Dendritic cell treated with granulocyte-macrophage colony-stimulating factor and Interleukin-4, amounts not matched to agents 40 ng/mL and 50 ng/mL, for 4 days (primary cell): ENCODE measurements at regions not wholly inside any gene's neighbourhood (a gene's known extent, or its start where the extent isn't known, plus 50 kb on each side); places are given as distances from the start of the nearest gene placed in this dataset.
"Not testable (repeated sequence)": the region's sequence is repeated elsewhere in the genome, so short reads cannot be mapped to it uniquely, and the experiment has no call there.

ENCODE experiments used
- H3K27ac Mint-ChIP-seq: one replicate; pipeline ENCODE4 v1.8.0; 2022; ENCODE audit warnings: mild to moderate bottlenecking, mixed read lengths
- H3K27me3 Mint-ChIP-seq: one replicate; pipeline ENCODE4 v1.8.0; 2022; ENCODE audit warnings: mild to moderate bottlenecking, mixed read lengths
- H3K36me3 Mint-ChIP-seq: one replicate; pipeline ENCODE4 v1.8.0; 2022; ENCODE audit warnings: low read depth, mixed read lengths
- H3K4me1 Mint-ChIP-seq: one replicate; pipeline ENCODE4 v1.8.0; 2022; ENCODE audit warnings: low read depth, mixed read lengths
- H3K4me3 Mint-ChIP-seq: one replicate; pipeline ENCODE4 v1.8.0; 2022; ENCODE audit warnings: mild to moderate bottlenecking, moderate library complexity, mixed read lengths
- H3K9me3 Mint-ChIP-seq: one replicate; pipeline ENCODE4 v1.8.0; 2022; ENCODE audit warnings: mixed read lengths
- intact Hi-C: fragments of 100-400 bp; cut with micrococcal nuclease; formaldehyde crosslinking; loops from one replicate; pipeline ENCODE4 v1.15.0; 2022

DNA sequence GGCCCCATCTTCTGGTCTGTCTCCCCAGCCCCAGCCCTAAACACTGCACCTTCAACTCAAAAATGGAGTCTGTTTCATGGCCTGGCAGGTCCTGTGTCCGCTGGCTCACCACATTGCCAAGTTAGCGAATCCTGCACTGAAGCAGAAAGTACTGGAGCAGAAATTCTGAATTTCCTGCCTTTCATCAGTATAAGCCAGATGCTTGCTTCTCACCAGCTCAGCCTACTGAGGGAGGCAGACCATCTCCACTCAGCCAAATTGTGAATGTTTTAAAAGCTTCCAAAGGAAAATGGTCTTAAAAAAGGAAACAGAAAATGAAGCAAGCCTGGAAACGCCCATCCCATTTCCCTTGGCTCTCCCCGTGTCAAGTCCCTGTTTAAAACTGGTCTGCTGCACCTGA, 157.8 kb downstream of the C1D start:
- intact Hi-C loops: no loop called here
- no peak overlapping the region for H3K27ac Mint-ChIP-seq
- H3K36me3 Mint-ChIP-seq: no peaks in the 10 kb centered on the region
- H3K4me1 Mint-ChIP-seq: no peaks in the 10 kb centered on the region
- H3K4me3 Mint-ChIP-seq: no peak overlapping the region
- H3K27me3 Mint-ChIP-seq: no peaks in the 10 kb centered on the region
- H3K9me3 Mint-ChIP-seq: no peaks in the 10 kb centered on the region

DNA sequence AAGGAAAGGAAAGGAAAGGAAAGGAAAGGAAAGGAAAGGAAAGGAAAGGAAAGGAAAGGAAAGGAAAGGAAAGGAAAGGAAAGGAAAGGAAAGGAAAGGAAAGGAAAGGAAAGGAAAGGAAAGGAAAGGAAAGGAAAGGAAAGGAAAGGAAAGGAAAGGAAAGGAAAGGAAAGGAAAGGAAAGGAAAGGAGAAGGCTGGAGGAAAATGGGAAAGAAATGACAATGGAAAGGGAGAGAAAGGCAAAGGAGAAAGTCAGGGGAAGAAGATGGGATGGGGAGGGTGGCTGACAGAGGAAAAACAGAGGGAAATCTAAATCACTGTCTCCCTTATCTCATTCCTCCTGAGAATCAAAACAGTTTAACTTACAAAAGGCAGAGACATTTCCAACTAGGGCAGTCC, 156.3 kb downstream of the C1D start:
- H3K4me3 Mint-ChIP-seq, intact Hi-C loops, H3K36me3 Mint-ChIP-seq, H3K27me3 Mint-ChIP-seq, H3K9me3 Mint-ChIP-seq, H3K27ac Mint-ChIP-seq, H3K4me1 Mint-ChIP-seq: not testable (repeated sequence)

DNA sequence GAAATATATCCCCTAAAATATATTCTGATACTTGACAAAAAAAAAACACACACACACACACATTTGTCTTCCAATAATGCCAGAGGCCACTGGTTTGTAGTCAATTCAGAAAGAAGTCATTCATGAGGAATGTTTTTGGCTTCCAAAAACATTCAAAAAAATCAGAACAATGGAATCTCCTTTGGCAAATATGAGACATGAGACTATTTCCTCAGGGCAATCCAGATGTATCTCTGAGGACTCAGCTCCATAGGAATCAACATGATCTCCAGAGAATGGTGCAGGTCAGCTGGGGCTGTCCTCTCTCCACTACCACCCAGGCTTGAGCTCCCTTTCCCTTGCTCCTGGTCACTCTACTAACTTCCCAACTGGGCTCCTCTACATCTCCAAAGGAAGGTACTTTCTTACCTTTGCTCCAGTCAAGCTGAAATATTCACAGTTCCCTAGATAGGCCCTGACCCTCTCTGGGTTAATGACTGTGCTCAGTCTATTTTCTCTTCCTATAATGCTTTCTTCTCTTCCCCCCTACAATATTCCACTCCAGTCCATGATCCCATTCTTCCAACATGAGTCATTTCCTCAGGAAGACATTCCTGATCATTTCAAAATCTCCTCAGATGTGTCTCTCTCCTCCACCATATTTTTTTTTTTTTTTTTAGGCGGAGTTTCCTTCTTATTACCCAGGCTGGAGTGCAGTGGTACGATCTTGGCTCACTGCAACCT, 145.3 kb downstream of the C1D start:
- no peaks in the 10 kb centered on the region for H3K4me1 Mint-ChIP-seq
- no peaks in the 10 kb centered on the region for H3K9me3 Mint-ChIP-seq
- H3K27me3 Mint-ChIP-seq: no peaks in the 10 kb centered on the region
- intact Hi-C loops: no loop called here
- H3K27ac Mint-ChIP-seq: no peak overlapping the region
- no peaks in the 10 kb centered on the region for H3K36me3 Mint-ChIP-seq
- no peak overlapping the region for H3K4me3 Mint-ChIP-seq

DNA sequence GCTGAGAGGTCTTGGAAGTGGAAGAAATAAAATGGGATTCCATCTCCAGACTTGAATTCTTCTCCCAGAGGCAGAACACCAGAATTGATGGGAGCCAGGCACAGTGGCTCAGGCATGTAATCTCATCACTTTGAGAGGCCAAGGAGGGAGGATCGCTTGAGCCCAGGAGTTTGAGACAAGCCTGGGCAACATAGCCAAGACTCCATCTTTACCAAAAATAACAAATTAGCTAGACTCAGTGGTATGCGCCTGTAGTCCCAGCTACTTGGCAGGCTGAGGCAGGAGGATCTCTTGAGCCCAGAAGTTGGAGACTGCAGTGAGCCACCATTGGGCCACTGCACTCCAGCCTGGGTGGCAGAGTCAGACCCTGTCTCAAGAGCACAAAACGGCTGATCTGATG, 144.3 kb downstream of the C1D start:
- intact Hi-C loops: no loop called here
- Mint-ChIP-seq H3K4me1 (no peaks in the 10 kb centered on the region), H3K27ac (no peak overlapping the region), H3K4me3 (no peak overlapping the region), H3K36me3 (no peaks in the 10 kb centered on the region), H3K27me3 (no peaks in the 10 kb centered on the region), H3K9me3 (no peaks in the 10 kb centered on the region)

DNA sequence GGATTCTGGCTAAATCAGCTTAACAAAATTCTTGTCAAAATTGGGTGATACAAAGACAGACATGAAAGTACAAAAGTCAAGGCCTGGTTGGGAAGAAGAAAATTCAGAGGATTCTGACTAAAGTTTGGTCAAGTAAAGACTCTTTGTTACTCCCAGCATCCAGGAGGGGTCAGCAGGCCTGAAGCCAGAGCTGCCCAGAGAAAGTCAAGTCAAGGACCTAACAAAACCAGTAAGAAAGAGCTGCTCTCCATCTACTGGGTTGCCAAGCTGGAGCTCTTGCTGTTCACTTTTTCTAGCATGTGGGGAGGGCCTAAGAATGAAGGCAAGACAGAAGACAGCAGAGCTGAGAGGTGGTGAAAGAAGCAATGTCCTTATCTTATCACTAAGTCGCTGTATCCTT, 143.3 kb downstream of the C1D start:
- intact Hi-C loops: no loop called here
- Mint-ChIP-seq H3K27me3 (no peaks in the 10 kb centered on the region), H3K36me3 (no peaks in the 10 kb centered on the region), H3K4me3 (no peak overlapping the region), H3K9me3 (no peaks in the 10 kb centered on the region), H3K27ac (no peak overlapping the region), H3K4me1 (no peaks in the 10 kb centered on the region)

DNA sequence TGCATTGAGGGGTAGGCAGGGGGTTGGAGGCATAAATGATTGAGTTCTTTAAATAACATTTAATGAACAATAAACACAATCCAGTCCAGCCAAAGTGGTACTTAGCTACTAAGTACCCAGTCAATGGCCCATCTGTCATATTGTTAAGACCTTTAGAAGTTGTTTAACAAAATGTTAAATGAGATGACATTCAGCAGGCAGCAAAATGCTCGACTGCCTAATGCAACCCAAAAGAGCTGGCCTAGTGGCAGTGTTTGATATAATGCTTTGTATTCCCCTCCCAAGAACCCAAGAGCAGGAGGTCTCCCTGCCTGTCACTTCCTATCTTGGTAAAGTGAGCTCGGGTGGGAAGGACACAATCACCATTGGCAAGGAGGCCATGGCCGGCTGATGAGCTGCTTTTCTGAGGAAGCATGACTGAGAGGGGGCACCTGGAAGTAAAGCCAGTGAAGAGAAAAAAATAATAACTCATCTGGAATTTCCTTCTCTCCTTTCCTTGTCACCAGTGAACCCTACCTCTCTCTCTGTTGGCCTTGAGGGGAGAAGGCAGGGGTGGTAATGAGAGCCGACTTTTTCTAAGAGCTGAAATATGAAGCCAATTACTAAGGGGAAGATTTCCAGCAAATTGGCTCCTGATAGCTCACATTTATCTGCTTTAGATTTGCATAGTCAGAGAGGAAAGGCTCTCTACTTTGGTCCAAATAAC, 140.6 kb downstream of the C1D start:
- Mint-ChIP-seq H3K36me3 (no peaks in the 10 kb centered on the region), H3K4me3 (no peak overlapping the region), H3K4me1 (no peaks in the 10 kb centered on the region), H3K9me3 (no peaks in the 10 kb centered on the region), H3K27ac (no peak overlapping the region), H3K27me3 (peaks cover 3% of the 10 kb centered on the region)
- intact Hi-C loops: no loop called here

DNA sequence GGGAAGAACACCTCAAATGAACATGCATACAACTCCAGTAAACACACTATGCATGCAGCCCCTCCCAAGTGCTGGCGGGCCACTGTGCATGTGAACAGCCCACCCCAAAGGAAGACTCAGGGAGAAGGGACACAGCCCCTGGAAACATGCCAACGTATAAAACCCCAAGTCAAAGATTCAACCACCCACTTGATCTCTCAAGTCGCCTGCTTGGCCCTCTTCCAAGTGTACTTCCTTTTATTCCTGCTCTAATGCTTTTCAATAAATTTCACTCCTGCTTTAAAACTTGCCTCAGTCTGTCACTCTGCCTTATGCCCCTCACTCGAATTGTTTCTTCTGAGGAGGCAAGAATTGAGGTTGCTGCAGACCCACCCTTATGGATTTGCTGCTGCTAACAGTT, 139.1 kb downstream of the C1D start:
- Mint-ChIP-seq H3K4me1 (no peaks in the 10 kb centered on the region), H3K27me3 (peaks cover 6% of the 10 kb centered on the region)
- intact Hi-C loops: no loop called here

DNA sequence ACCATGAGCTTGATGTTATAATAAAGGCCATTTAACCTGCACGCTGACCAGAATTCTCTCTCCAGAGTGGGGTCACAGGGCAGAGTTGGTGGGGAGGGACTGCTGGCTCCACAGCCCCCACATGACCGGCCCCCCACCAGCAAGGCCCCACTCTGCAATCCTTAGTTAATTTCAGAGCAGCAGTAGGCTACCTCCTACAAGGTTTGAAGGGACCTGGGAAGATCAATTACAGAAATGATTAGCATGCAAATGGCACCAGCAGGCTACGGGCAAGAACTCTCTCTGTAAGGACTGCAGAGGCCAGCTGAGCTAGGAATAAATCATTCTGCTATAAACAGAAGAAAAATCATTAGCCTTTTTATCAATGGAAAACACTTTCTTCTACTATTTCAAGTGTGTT, 135.3 kb downstream of the C1D start:
- intact Hi-C loops: no loop called here
- Mint-ChIP-seq H3K4me1 (no peaks in the 10 kb centered on the region), H3K36me3 (no peaks in the 10 kb centered on the region), H3K27me3 (peaks cover 6% of the 10 kb centered on the region), H3K4me3 (no peak overlapping the region), H3K27ac (no peak overlapping the region), H3K9me3 (no peaks in the 10 kb centered on the region)

More for the DNA sequence above, 139.1 kb downstream of the C1D start:
- no peaks in the 10 kb centered on the region for H3K9me3 Mint-ChIP-seq
- no peak overlapping the region for H3K27ac Mint-ChIP-seq
- H3K36me3 Mint-ChIP-seq: no peaks in the 10 kb centered on the region
- no peak overlapping the region for H3K4me3 Mint-ChIP-seq

DNA sequence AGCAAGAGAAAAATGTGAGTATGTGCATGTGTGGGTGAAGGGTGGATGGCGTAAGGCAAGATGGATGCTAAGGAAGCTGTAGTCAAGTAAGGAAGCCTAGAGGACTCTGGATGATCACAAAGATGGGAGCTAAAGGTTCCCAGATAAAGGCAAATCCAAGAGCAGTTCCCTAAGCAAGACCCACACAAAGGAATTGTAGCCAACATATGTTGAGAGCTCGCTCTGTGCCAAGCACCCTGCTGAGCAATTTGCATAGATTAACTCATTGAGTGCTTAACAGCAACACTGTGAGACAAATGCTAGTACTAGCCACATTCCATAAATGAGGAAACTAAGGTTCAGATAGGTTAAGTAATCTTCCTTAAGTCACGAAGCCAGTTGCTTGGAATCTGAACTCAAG, 132.6 kb downstream of the C1D start:
- H3K4me3 Mint-ChIP-seq: no peak overlapping the region
- H3K36me3 Mint-ChIP-seq: no peaks in the 10 kb centered on the region
- H3K27me3 Mint-ChIP-seq: peaks cover 6% of the 10 kb centered on the region
- intact Hi-C loops: no loop called here
- no peak overlapping the region for H3K27ac Mint-ChIP-seq
- no peaks in the 10 kb centered on the region for H3K4me1 Mint-ChIP-seq
- H3K9me3 Mint-ChIP-seq: no peaks in the 10 kb centered on the region

DNA sequence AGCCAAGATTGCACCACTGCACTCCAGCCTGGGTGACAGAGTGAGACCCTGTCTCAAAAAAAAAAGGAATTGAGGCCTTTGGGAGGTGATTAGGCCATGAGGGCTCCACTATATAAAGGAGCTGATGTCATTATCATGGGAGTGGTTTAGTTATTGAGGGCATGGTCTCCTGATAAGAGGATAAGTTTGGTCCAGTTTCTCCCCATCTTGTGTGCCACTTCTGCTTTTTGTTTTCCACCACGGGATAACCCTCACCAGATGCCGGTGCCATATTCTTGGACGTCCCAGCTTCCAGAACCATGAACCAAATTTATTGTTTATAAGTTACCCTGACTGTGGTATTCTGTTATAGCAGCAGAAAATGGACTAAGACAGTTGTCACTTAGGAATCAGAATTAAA, 125.8 kb downstream of the C1D start:
- intact Hi-C loops: no loop called here
- Mint-ChIP-seq H3K27ac (no peak overlapping the region), H3K9me3 (no peaks in the 10 kb centered on the region), H3K4me3 (no peak overlapping the region), H3K36me3 (no peaks in the 10 kb centered on the region), H3K4me1 (no peaks in the 10 kb centered on the region), H3K27me3 (no peaks in the 10 kb centered on the region)

DNA sequence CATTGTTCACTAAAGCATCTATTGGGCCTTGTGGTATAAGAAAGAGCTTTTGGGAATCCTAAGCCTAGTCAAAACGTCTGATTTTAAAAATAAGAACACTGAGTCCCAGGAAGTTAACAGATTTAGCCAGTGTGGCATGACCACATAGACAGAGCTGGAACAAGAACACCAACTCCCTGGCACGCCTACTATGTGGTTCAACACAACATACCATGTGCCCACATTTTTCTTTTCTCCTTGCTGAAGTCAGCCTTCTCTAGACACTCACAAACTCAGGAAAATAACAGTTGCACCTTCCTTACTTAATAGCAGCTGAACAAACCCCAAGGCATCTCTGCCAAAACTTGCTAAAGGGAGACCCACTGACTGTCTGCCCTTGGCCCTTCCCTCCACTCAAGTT, 124.8 kb downstream of the C1D start:
- Mint-ChIP-seq H3K4me1 (no peaks in the 10 kb centered on the region), H3K4me3 (no peak overlapping the region), H3K27ac (no peak overlapping the region), H3K27me3 (no peaks in the 10 kb centered on the region), H3K9me3 (peaks cover 8% of the 10 kb centered on the region), H3K36me3 (no peaks in the 10 kb centered on the region)
- intact Hi-C loops: no loop called here

DNA sequence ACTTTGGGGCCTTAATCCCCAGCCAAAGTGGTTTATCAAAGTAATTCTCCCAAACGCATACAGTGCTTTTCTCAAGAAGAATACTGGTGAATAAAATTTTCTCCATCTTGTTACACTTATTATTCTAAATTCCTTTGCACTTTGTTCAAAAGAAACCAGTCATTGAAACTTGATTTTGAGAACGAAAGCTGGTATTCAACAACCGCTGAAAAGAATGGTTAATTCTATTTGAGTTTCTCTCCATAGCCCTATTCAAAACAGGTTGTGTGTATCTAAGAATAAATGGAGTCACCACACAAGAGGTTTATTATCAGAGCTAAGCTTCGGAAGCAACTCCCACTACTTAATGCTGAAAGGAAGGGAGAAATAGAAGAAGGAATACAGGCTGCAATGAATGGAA, 117.7 kb downstream of the C1D start:
- H3K9me3 Mint-ChIP-seq: peaks cover 10% of the 10 kb centered on the region
- intact Hi-C loops: no loop called here
- H3K27ac Mint-ChIP-seq: no peak overlapping the region
- no peak overlapping the region for H3K4me3 Mint-ChIP-seq
- no peaks in the 10 kb centered on the region for H3K4me1 Mint-ChIP-seq
- H3K36me3 Mint-ChIP-seq: no peaks in the 10 kb centered on the region
- peaks cover 3% of the 10 kb centered on the region for H3K27me3 Mint-ChIP-seq

DNA sequence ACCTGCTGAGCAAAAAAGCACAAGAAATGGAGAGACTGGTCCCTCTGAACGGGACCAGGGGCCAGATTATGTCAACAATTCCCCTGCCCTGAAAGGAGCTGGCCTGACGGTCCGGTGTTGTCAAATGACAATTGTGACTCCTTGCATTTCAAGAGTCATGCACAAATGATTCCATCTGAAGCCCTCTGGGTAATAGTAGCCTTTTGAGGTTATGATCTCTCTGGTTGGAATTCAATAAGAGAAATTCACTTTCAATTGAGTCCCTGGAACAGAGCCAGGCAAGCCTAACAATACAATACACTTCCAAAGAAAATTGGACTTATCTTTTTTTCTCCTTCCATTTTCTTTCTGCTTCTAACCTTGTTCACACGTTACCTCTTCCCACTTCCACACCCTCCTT, 116.9 kb downstream of the C1D start:
- no peaks in the 10 kb centered on the region for H3K36me3 Mint-ChIP-seq
- no peak overlapping the region for H3K27ac Mint-ChIP-seq
- no peak overlapping the region for H3K4me3 Mint-ChIP-seq
- peaks cover 3% of the 10 kb centered on the region for H3K27me3 Mint-ChIP-seq
- peaks cover 10% of the 10 kb centered on the region for H3K9me3 Mint-ChIP-seq
- peaks cover 4% of the 10 kb centered on the region for H3K4me1 Mint-ChIP-seq
- intact Hi-C loops: no loop called here

DNA sequence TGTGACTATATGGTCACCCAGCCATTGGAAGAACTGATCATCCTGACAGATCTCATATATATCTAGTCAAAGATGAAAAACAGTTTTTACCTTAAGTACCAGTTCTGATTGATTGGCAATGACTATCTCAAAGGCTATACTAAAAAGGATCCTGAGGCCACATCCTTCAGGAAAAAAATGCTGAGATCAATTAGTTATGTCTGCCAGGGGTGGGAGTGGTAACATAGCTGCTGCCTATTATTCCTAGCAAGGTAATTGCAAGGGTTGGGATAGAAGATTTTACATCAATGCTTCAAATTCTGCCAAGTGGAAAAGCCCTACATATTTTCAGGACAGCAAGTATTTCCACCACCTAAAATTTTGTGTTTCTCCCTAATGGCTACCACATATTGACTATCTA, 114.7 kb downstream of the C1D start:
- Mint-ChIP-seq H3K4me3 (no peak overlapping the region), H3K36me3 (no peaks in the 10 kb centered on the region), H3K27ac (no peak overlapping the region), H3K9me3 (peaks cover 2% of the 10 kb centered on the region), H3K4me1 (peaks cover 5% of the 10 kb centered on the region), H3K27me3 (peaks cover 3% of the 10 kb centered on the region)
- intact Hi-C loops: no loop called here

DNA sequence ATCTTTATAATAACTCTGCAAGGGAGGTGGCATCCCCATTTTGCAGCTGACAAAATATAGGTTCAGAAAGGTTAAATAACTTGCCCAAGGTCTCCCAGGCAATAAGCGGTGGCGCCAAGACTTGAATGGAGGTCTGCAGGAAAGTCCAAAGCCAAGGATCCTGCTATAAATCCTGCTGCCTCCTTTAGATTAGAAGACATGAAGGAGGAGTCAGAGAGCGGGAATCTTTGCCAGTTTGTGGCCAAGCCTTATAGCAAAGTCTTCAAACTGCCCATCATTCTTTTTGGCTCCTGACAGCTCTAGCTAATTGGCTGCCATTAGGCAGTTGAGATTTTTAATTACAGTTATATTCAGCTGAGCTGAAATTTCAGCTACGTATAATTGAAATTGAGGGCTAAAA, 114.3 kb downstream of the C1D start:
- no peaks in the 10 kb centered on the region for H3K36me3 Mint-ChIP-seq
- peaks cover 5% of the 10 kb centered on the region for H3K4me1 Mint-ChIP-seq
- no peaks in the 10 kb centered on the region for H3K9me3 Mint-ChIP-seq
- no peak overlapping the region for H3K27ac Mint-ChIP-seq
- intact Hi-C loops: no loop called here
- H3K4me3 Mint-ChIP-seq: no peak overlapping the region
- H3K27me3 Mint-ChIP-seq: peaks cover 6% of the 10 kb centered on the region
